GM12865 (cell line): ENCODE measurements at regions not wholly inside any gene's neighbourhood (a gene's known extent, or its start where the extent isn't known, plus 50 kb on each side); places are given as distances from the start of the nearest gene placed in this dataset.

Experiments used
- DNase-seq: peaks from one replicate; pipeline ENCODE4 v3.0.0; 2010; ENCODE audit warnings: low read depth
- H3K4me3 ChIP-seq: 2 replicates; pipeline ENCODE4 v1.5.1; 2011; ENCODE audit warnings: mild to moderate bottlenecking, low read depth, low read length, control low read depth
- TF ChIP-seq, protein P1 (sequence below): IDR thresholded peaks from 2 replicates; pipeline ENCODE4 v1.5.1; 2011; ENCODE audit warnings: low read length, control low read depth, low read depth, inconsistent platforms; ENCODE audit not compliant: insufficient read depth; ENCODE audit errors: missing control alignments

DNA sequence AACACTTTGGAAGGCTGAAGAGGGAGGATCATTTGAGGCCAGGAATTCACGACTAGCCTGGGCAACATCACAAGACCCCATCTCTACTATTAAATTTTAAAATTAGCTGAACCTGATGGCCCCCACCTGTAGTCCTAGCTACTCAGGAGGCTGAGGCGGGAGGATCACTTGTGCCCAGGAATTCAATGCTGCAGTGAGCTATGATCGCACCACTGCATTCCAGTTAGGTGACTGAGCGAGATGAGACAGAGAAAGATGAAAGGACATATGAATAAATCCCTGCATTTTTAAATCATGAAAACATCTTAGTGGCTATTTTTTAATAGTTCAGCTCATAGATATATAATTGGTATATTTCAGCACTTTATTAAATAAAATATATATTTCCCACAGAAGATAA is 93.8 kb downstream of the GPR63 start:
- no peak overlapping the region for H3K4me3 ChIP-seq
- no peak for DNase-seq
- TF ChIP-seq, protein P1, sequence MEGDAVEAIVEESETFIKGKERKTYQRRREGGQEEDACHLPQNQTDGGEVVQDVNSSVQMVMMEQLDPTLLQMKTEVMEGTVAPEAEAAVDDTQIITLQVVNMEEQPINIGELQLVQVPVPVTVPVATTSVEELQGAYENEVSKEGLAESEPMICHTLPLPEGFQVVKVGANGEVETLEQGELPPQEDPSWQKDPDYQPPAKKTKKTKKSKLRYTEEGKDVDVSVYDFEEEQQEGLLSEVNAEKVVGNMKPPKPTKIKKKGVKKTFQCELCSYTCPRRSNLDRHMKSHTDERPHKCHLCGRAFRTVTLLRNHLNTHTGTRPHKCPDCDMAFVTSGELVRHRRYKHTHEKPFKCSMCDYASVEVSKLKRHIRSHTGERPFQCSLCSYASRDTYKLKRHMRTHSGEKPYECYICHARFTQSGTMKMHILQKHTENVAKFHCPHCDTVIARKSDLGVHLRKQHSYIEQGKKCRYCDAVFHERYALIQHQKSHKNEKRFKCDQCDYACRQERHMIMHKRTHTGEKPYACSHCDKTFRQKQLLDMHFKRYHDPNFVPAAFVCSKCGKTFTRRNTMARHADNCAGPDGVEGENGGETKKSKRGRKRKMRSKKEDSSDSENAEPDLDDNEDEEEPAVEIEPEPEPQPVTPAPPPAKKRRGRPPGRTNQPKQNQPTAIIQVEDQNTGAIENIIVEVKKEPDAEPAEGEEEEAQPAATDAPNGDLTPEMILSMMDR = no peak

DNA sequence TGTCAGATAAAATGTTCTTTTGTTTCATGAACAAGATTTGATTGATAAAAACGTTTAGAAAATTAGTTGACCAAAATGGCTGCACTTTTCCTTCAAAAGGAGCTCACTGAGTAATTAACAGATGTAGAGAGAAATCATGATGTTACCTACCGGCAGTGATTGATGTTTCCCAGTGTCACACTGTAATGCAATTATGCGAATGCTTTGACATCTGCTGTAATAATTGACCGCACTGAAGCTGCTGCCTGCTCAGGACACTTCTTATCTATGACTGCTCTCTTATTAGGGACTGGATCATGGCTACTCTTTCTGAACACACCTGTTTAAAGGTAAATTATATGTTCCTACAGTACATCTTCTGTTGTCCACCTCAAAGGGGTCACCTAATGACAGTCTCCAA is 94.6 kb downstream of the GPR63 start:
- TF ChIP-seq, protein P1 = no peak
- H3K4me3 ChIP-seq = no peak overlapping the region
- DNase-seq = no peak

DNA sequence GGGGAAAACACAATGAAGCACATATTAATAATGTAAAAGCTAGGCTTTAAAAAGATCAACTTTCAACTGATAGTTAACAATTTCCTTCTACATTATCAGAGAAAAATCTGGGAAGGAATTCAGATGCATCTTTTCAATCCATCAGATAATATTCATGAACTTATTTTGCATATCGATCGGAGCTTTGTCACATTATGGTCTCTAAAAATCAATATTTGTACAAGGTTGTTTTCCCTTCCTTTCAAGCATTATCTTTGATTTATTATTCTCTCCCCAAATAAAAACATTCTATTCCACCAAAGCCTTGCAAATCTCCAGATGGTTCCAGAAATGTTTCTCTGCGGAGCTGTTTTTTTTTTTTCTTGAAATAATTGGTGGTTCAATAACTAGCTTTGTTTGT is 101.9 kb downstream of the GPR63 start:
- no peak overlapping the region for H3K4me3 ChIP-seq
- DNase-seq = no peak
- TF ChIP-seq, protein P1 = no peak

DNA sequence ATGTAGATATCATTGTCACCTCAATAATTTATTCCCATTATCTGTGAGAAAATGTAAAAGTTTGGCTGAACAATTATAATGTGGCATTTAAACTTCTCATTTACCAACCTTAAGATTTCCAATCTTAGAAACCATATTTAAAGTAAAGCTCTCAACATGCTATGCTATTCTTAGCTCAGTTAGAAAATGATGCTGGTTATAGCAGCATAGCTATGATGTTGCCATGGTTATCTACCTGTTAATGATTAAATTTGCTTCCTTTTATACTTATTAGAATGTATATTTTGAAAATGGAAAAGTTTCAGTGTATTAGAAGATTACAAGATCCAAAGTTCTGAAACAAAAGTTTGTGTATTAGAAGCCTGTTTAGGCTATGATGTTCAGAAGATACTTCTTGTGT is 110.1 kb downstream of the GPR63 start:
- TF ChIP-seq, protein P1 = no peak

DNA sequence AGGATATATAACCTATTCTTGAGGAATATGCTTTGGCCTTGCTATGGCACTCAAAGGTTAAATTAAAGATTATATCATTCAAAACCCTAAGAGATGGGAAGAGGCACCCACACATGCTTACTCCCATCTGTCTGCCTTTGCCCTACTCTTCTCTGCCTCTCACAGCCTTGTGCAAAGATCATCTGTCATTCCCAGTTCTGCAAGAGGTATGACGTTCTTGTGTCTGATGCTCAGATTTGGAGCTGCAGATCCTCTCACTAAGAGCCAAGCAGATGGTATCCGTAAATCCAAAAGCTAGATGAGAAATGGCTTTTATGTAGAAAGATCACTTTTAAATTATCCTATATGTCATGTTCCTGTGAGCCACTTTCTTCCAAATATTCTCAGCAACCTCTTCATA is 112.0 kb downstream of the GPR63 start:
- TF ChIP-seq, protein P1 = no peak

More for the DNA sequence above, 110.1 kb downstream of the GPR63 start:
- no peak overlapping the region for H3K4me3 ChIP-seq
- DNase-seq = no peak

DNA sequence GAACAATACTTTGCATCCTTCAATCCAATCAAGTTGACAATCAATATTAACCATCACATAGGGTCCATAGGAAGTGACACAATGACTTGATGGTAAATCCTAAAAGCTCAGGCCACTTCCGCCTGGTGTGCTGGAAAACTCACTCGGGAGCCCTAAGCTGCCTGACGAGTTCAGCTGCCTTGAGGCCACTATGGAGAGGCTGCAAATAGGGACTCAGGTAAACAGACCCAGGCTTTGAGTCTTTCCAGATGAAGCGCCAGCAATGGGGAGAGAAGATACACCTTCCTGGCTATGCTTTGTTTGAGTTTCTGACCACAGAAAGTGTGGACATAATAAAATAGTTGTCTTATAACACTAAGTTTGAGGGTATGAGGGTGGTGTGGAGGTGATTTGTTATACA is 112.6 kb downstream of the GPR63 start:
- TF ChIP-seq, protein P1 = no peak
- no peak overlapping the region for H3K4me3 ChIP-seq
- no peak for DNase-seq

More for the DNA sequence above, 112.0 kb downstream of the GPR63 start:
- no peak overlapping the region for H3K4me3 ChIP-seq
- DNase-seq = no peak

DNA sequence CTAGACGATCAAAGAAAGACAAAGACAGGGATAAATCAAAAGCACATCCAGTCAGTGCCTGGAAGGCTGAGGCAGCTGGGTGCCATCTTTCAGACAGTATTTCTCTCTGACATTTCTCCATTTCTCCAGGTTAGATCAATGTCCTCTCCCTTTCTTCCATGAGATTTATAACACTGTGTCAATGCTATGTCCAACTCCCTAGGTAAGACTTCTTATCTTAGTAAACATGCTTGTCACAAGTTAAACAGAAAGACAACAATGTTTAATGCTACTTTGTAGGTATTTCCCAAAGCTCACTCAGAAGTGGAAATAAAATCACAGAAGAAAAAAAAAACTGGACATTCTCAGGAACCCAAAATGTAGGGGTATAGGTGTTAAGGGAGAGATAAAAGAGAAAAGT is 113.9 kb downstream of the GPR63 start:
- DNase-seq = no peak
- TF ChIP-seq, protein P1 = no peak
- no peak overlapping the region for H3K4me3 ChIP-seq
